ENCODE measurements at regions not wholly inside any gene's neighbourhood (a gene's known extent, or its start where the extent isn't known, plus 50 kb on each side); places are given as distances from the start of the nearest gene placed in this dataset.

GRCh38 chr2:239829326-239829725 lies 195.8 kb downstream of the NDUFA10 start:
- no peak for TF ChIP-seq POLR2AphosphoS5 (IDR thresholded peaks at IDR 0.05)
- TF ChIP-seq POLR2A (IDR thresholded peaks at IDR 0.05), result no peak
- TF ChIP-seq CTCF (IDR thresholded peaks at IDR 0.05), result no peak
